ENCODE measurements at regions not wholly inside any gene's neighbourhood (a gene's known extent, or its start where the extent isn't known, plus 50 kb on each side); places are given as distances from the start of the nearest gene placed in this dataset.
A peak's percentile ranks its signal among the peaks of the same experiment; 100 is the strongest.
"Not testable (repeated sequence)": the region's sequence is repeated elsewhere in the genome, so short reads cannot be mapped to it uniquely, and the experiment has no call there.

DNA sequence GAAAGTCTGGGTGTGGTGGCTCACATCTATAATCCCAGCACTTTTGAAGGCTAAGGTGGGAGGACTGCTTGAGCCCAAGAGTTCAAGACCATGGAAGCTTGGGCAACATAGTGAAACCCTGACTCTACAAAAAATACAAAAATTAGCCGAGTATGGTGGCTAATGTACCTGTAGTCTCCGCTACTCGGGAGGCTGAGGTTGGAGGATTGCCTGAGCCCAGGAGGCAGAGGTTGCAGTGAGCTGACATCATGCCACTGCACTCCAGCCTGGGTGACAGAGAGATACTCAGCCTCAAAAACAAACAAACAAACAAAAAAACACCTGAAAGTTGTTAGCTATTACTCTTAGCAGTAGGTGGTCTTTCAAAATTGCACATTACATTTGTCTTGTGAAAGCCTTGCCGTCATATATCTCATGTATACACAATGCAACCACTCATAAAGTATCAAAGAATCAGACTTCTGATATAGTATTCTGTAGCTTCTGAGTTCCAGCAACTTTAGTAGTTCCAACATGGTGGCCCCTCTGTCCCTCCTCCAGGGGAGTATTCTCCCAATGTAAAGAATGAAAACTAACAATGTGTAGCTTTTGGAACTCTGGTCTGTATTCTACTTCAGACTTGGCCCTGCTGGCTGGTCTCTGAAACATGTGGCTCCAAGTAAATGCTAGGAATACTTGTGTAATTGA, 101.5 kb downstream of the ZNF92 start:
- Mint-ChIP-seq H3K36me3 (ENCODE audit: insufficient read depth, unreplicated experiment) (no peaks in the 10 kb centered on the region), H3K4me1 (ENCODE audit: insufficient read depth, unreplicated experiment) (peaks cover 6% of the 10 kb centered on the region), H3K27me3 (ENCODE audit: insufficient read depth, unreplicated experiment) (no peaks in the 10 kb centered on the region), H3K4me3 (ENCODE audit: unreplicated experiment) (no peak overlapping the region), H3K27ac (ENCODE audit: low read depth, unreplicated experiment) (no peak overlapping the region), H3K9me3 (ENCODE audit: unreplicated experiment) (peaks cover 24% of the 10 kb centered on the region)
- TF ChIP-seq CTCF (IDR thresholded peaks at IDR 0.05; ENCODE audit: unreplicated experiment), result no peak
- BruUV-seq (replicated peaks), result no TSS peak
- ChIA-PET CTCF (no interaction called here), POLR2A (no interaction called here)
- intact Hi-C loops (cut with micrococcal nuclease), result no loop called here
- DNase-seq (ENCODE audit: unreplicated experiment), result no peak

- CTCF ChIA-PET, result no interaction called here
- Mint-ChIP-seq H3K4me1 (ENCODE audit: insufficient read depth, unreplicated experiment) (peaks cover 6% of the 10 kb centered on the region), H3K36me3 (ENCODE audit: insufficient read depth, unreplicated experiment) (no peaks in the 10 kb centered on the region), H3K27ac (ENCODE audit: low read depth, unreplicated experiment) (no peak overlapping the region), H3K9me3 (ENCODE audit: unreplicated experiment) (peaks cover 24% of the 10 kb centered on the region), H3K4me3 (ENCODE audit: unreplicated experiment) (no peak overlapping the region), H3K27me3 (ENCODE audit: insufficient read depth, unreplicated experiment) (no peaks in the 10 kb centered on the region)
- no peak for TF ChIP-seq CTCF (IDR thresholded peaks at IDR 0.05; ENCODE audit: unreplicated experiment)
- BruUV-seq (replicated peaks), result no TSS peak
- DNase-seq (ENCODE audit: unreplicated experiment), result no peak
- intact Hi-C loops (cut with micrococcal nuclease), result no loop called here
- POLR2A ChIA-PET, result no interaction called here
Measured at GRCh38 chr7:65475734-65476319, 102.2 kb downstream of the ZNF92 start.

GRCh38 chr7:65477326-65477725, 103.7 kb downstream of the ZNF92 start:
- TF ChIP-seq CTCF (IDR thresholded peaks at IDR 0.05; ENCODE audit: unreplicated experiment), result no peak
- Mint-ChIP-seq H3K4me3 (ENCODE audit: unreplicated experiment) (no peak overlapping the region), H3K27me3 (ENCODE audit: insufficient read depth, unreplicated experiment) (no peaks in the 10 kb centered on the region), H3K36me3 (ENCODE audit: insufficient read depth, unreplicated experiment) (no peaks in the 10 kb centered on the region), H3K9me3 (ENCODE audit: unreplicated experiment) (peaks cover 24% of the 10 kb centered on the region), H3K4me1 (ENCODE audit: insufficient read depth, unreplicated experiment) (peaks cover 6% of the 10 kb centered on the region), H3K27ac (ENCODE audit: low read depth, unreplicated experiment) (peak overlapping the region; percentile 21)
- BruUV-seq (replicated peaks), result no TSS peak
- intact Hi-C loops (cut with micrococcal nuclease), result no loop called here
- CTCF ChIA-PET, result no interaction called here
- DNase-seq (ENCODE audit: unreplicated experiment), result peak; percentile 18
- POLR2A ChIA-PET, result no interaction called here

GRCh38 chr7:65489260-65489767, 115.7 kb downstream of the ZNF92 start:
- Mint-ChIP-seq H3K4me1 (ENCODE audit: insufficient read depth, unreplicated experiment) (no peaks in the 10 kb centered on the region), H3K27me3 (ENCODE audit: insufficient read depth, unreplicated experiment) (peaks cover 24% of the 10 kb centered on the region), H3K36me3 (ENCODE audit: insufficient read depth, unreplicated experiment) (no peaks in the 10 kb centered on the region), H3K4me3 (ENCODE audit: unreplicated experiment) (no peak overlapping the region), H3K9me3 (ENCODE audit: unreplicated experiment) (peaks cover 19% of the 10 kb centered on the region), H3K27ac (ENCODE audit: low read depth, unreplicated experiment) (no peak overlapping the region)
- no TSS peak for BruUV-seq (replicated peaks)
- CTCF ChIA-PET, result no interaction called here
- POLR2A ChIA-PET, result no interaction called here
- DNase-seq (ENCODE audit: unreplicated experiment), result no peak
- intact Hi-C loops (cut with micrococcal nuclease), result no loop called here
- no peak for TF ChIP-seq CTCF (IDR thresholded peaks at IDR 0.05; ENCODE audit: unreplicated experiment)

- BruUV-seq (replicated peaks); H3K27ac Mint-ChIP-seq (ENCODE audit: low read depth, unreplicated experiment); H3K9me3 Mint-ChIP-seq (ENCODE audit: unreplicated experiment); POLR2A ChIA-PET; intact Hi-C loops (cut with micrococcal nuclease); H3K36me3 Mint-ChIP-seq (ENCODE audit: insufficient read depth, unreplicated experiment); CTCF ChIA-PET; H3K4me3 Mint-ChIP-seq (ENCODE audit: unreplicated experiment); H3K4me1 Mint-ChIP-seq (ENCODE audit: insufficient read depth, unreplicated experiment); DNase-seq (ENCODE audit: unreplicated experiment): not testable (repeated sequence)
- H3K27me3 Mint-ChIP-seq (ENCODE audit: insufficient read depth, unreplicated experiment), result peaks cover 40% of the 10 kb centered on the region
Measured at GRCh38 chr7:65496697-65497096, 123.0 kb downstream of the ZNF92 start.
